SK-N-MC (cell line): ENCODE measurements at regions not wholly inside any gene's neighbourhood (a gene's known extent, or its start where the extent isn't known, plus 50 kb on each side); places are given as distances from the start of the nearest gene placed in this dataset.

ENCODE experiments used
- DNase-seq: peaks from one replicate; pipeline ENCODE4 v3.0.0-alpha.2; 2011; ENCODE audit warnings: low read depth, low spot score
- H3K27ac ChIP-seq: fragments of 200-600 bp; sonication (generic); 2 replicates; pipeline ENCODE4 v1.5.1; 2016; ENCODE audit warnings: mixed run types
- H3K36me3 ChIP-seq: fragments of 200-600 bp; sonication (generic); 2 replicates; pipeline ENCODE4 v1.6.1; 2017; ENCODE audit warnings: antibody characterized with exemption, low read length, mixed read lengths; ENCODE audit not compliant: insufficient read depth
- H3K4me3 ChIP-seq: fragments of 200-600 bp; sonication (generic); 2 replicates; pipeline ENCODE4 v1.5.1; 2016
- H3K9ac ChIP-seq: fragments of 200-600 bp; sonication (generic); 2 replicates; pipeline ENCODE4 v1.8.0; 2017; ENCODE audit warnings: mixed run types, mixed read lengths; ENCODE audit not compliant: insufficient read length
- H3K9me3 ChIP-seq: fragments of 200-600 bp; sonication (generic); 2 replicates; pipeline ENCODE4 v1.6.1; 2017; ENCODE audit warnings: low read depth, mild to moderate bottlenecking, antibody characterized with exemption, low read length, moderate library complexity, mixed read lengths
- EZH2 ChIP-seq: fragments of 200-600 bp; sonication (generic); IDR thresholded peaks from one replicate; pipeline ENCODE4 v1.6.1; 2017; ENCODE audit warnings: antibody characterized with exemption
- FOXP2 ChIP-seq: optimal IDR thresholded peaks from 2 replicates; pipeline ENCODE3; 2011; ENCODE audit warnings: mild to moderate bottlenecking, moderate library complexity; ENCODE audit not compliant: insufficient read depth; ENCODE audit errors: extremely low read length, control extremely low read depth
- POLR2AphosphoS5 ChIP-seq: IDR thresholded peaks from 2 replicates; pipeline ENCODE4 v1.6.1; 2012; ENCODE audit warnings: mild to moderate bottlenecking, low read depth, low read length, borderline replicate concordance

DNA sequence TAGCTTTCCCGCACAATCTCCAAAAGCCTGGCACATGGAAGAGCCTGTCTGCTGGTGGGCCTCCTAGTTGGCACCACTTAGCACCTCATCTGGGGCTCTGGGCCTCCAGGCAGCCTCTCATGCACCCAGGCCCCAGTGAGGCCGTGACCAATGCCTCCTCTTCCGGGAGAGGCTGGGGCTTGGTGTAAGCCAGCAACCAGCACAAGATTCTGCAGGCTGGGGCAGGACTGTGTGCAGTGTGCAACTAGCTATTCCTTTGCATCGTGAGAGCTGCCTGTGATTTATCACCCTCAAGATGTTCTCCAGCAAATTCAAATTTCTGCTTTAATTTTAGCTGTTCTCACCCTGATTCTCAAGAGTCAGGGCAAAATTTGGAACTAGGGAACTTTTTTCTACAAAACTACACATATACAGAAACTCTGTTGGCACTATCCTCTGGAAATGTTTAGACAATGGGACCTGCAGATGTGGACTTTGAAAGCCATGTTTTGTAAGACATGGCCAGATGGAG lies 603.7 kb upstream of the MKI67 start:
- no peak for DNase-seq
- H3K36me3 ChIP-seq = no peaks in the 10 kb centered on the region
- H3K27ac ChIP-seq = no peak overlapping the region
- H3K9me3 ChIP-seq = no peaks in the 10 kb centered on the region
- H3K9ac ChIP-seq = no peak overlapping the region
- no peak overlapping the region for H3K4me3 ChIP-seq
- TF ChIP-seq POLR2AphosphoS5 (no peak), FOXP2 (no peak), EZH2 (no peak)

DNA sequence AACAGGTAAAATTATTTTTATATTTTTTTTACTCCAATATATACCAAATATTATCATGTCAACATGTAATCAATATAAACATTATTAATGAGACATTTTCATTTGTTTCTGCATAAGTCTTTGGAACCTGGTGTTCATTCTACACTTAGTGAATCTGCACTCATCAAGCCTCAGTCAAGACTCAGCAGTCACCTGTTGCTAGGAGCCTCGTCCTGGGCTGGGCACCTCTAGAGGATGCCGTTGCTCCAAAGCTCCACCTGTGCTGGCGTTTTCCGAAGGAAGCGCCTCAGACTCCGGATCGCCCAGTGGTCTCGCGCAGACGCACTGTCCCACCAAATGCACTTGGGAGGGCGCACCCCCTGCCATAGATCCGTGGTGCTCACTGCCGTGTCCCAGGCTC lies 604.7 kb upstream of the MKI67 start:
- TF ChIP-seq POLR2AphosphoS5 (no peak), FOXP2 (no peak), EZH2 (no peak)
- Histone ChIP-seq H3K36me3 (no peaks in the 10 kb centered on the region), H3K4me3 (no peak overlapping the region), H3K9ac (no peak overlapping the region), H3K9me3 (no peaks in the 10 kb centered on the region), H3K27ac (no peak overlapping the region)
- no peak for DNase-seq

DNA sequence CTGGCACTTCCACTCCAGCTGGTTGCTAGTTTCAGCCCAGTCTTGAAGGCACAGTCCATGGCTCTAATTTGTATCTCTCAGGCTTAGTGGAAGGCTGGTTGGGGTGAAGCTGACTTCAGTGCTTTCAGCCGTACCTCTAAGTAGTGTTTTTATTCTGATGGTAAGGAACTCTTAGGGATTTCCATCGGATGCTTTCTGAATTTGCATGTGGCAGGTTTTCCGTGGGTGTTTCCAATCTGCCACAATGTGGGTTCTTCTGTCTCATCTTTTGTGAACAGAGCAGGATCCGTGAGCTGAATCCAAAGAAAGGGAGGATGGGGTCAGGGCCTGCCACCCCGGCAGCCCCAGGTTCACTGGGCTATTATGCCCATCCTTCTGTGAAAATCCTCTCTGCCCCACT lies 607.9 kb upstream of the MKI67 start:
- Histone ChIP-seq H3K9ac (no peak overlapping the region), H3K4me3 (no peak overlapping the region), H3K27ac (no peak overlapping the region), H3K36me3 (no peaks in the 10 kb centered on the region), H3K9me3 (no peaks in the 10 kb centered on the region)
- TF ChIP-seq POLR2AphosphoS5 = no peak
- TF ChIP-seq FOXP2 = no peak
- no peak for TF ChIP-seq EZH2
- no peak for DNase-seq

DNA sequence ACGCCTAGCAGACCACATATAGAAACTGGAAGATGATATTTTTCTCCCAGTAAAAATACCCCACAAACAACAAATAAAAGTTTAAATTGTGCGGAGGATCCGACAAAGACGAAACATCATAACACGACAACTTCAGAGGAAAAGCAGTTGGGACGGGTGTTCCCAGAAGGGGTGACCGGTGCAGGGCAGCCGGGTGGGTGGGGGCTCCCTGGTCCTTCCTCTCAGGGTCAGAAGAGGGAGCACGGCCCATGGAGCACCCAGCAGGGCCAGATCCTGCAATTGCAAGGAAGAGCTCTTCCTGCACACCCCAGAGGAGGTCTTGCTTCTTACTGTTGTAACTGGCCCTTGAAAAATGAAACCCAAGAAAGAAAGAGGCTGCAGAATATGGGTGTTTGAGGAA lies 608.5 kb upstream of the MKI67 start:
- Histone ChIP-seq H3K4me3 (no peak overlapping the region), H3K27ac (no peak overlapping the region), H3K9ac (no peak overlapping the region), H3K36me3 (no peaks in the 10 kb centered on the region), H3K9me3 (no peaks in the 10 kb centered on the region)
- TF ChIP-seq FOXP2 (no peak), EZH2 (no peak), POLR2AphosphoS5 (no peak)
- DNase-seq = no peak

DNA sequence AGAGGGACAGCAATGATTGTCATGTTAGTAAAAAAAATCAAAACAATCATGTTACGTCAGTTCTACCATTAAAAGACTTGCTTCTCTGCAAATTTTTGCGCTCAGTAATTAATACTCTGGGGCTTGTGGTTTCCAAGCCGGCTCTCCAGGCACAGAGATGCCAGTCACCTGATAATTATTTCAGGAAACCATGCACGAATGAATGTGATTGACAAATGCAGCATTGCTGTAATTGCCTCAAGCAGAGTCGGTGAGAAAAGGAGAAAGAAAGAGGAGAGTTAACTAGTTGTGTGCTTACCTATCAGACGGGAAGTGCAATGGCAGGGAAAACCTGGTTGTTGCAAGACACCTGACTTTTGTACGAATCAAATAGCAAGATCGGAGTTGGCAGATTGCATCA lies 609.8 kb upstream of the MKI67 start:
- TF ChIP-seq POLR2AphosphoS5 (no peak), FOXP2 (no peak), EZH2 (no peak)
- Histone ChIP-seq H3K9me3 (no peaks in the 10 kb centered on the region), H3K9ac (no peak overlapping the region), H3K27ac (no peak overlapping the region), H3K36me3 (no peaks in the 10 kb centered on the region), H3K4me3 (no peak overlapping the region)
- DNase-seq = no peak

DNA sequence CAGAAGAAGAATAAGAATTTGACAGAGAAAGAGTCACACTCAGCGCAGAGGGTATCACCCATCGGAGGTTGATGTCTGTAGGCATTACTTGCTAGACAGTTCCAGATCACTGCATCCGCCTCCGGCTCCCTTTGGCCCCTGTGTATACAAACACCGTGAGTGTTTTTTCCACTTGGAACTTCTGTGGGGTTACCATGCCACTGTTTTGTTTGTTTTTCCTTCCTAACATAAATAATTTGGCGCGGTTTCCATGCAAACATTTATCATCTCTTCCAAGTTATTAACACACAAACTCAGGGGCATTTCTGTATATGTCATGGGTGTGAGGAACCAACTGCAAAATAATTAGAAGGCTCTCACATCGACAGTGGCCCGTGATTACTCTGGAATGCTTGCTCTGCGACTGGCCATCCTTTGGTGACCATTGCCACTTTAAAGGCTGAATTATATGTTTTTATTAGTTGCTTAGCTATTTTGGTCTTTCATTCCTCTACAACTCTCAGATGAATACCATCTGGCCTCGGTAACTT lies 612.2 kb upstream of the MKI67 start:
- no peak overlapping the region for H3K9ac ChIP-seq
- DNase-seq = no peak
- H3K36me3 ChIP-seq = no peaks in the 10 kb centered on the region
- H3K9me3 ChIP-seq = no peaks in the 10 kb centered on the region
- no peak overlapping the region for H3K4me3 ChIP-seq
- TF ChIP-seq EZH2 = no peak
- TF ChIP-seq FOXP2 = no peak
- no peak overlapping the region for H3K27ac ChIP-seq

DNA sequence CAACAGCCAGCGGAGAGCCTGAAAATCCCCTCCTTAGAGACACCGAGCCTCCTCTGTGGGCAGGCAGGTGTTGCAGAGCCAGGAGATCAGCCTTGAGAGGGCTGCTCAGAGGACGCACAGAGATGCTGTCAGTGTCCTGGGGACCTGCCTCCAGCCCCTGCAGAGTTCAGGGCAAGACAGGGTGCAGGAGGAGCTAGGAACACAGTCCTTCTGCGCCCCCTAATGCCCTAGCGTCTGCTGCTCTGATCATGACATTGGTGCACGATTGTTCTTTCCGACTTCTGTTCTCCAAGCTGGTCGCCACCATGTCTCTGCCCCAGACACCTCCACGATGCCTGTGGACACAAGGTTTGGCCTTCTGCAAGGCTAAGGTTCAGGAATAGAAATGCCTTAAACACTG lies 613.7 kb upstream of the MKI67 start:
- no peak for DNase-seq
- H3K27ac ChIP-seq = no peak overlapping the region
- H3K9ac ChIP-seq = no peak overlapping the region
- H3K36me3 ChIP-seq = no peaks in the 10 kb centered on the region
- TF ChIP-seq EZH2 (no peak), FOXP2 (no peak), POLR2AphosphoS5 (no peak)
- no peaks in the 10 kb centered on the region for H3K9me3 ChIP-seq
- H3K4me3 ChIP-seq = no peak overlapping the region

DNA sequence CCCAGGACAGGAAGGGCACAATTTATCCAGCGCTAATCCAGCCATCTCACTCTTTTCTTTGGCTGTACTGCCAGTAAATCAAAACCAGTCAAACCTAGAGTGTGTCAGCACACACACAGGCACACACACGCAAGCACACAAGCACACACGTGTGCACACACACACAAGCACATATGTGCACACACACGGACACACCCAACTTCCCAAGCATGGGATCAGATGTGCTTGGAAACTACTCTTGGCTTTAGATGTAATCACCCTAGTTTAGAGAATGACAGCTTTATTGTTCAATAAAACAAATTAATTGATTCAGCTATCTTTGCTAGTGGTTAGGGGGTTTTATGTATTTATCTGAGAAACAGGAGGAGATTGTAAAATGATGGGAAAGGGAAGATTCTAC lies 615.0 kb upstream of the MKI67 start:
- Histone ChIP-seq H3K9me3 (no peaks in the 10 kb centered on the region), H3K27ac (no peak overlapping the region), H3K4me3 (no peak overlapping the region), H3K9ac (no peak overlapping the region), H3K36me3 (no peaks in the 10 kb centered on the region)
- no peak for DNase-seq
- TF ChIP-seq POLR2AphosphoS5 (no peak), FOXP2 (no peak), EZH2 (no peak)

DNA sequence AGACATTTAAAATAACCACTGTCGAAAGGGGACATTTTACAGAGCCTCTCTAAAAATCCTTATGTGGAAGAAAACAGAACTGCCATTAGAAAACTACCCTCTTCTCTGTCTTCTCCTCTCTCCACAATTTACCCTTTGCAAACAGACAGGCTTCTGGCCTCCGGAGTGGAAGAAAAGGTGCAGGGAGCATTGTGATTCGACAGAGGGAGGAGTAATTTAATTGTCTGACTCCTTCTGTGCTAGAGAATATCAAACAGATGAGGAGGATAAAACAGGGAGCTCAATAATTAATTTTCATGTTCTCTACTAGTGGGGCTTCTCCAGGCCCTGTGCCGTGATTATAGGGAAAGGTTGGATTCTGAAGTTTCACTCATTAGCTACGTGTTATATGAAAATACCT lies 615.5 kb upstream of the MKI67 start:
- Histone ChIP-seq H3K9ac (no peak overlapping the region), H3K27ac (no peak overlapping the region), H3K36me3 (no peaks in the 10 kb centered on the region), H3K9me3 (no peaks in the 10 kb centered on the region), H3K4me3 (no peak overlapping the region)
- no peak for DNase-seq
- TF ChIP-seq FOXP2 = no peak
- TF ChIP-seq EZH2 = no peak
- TF ChIP-seq POLR2AphosphoS5 = no peak
